ENCODE measurements at regions not wholly inside any gene's neighbourhood (a gene's known extent, or its start where the extent isn't known, plus 50 kb on each side); places are given as distances from the start of the nearest gene placed in this dataset.

GRCh38 chr7:131164025-131164925, 163.4 kb upstream of the MKLN1 start:
- Histone ChIP-seq H3K4me3 (ENCODE audit: low read depth, low read length) (no peak overlapping the region), H3K27me3 (ENCODE audit: control insufficient read depth, insufficient read depth, low read length) (no peaks in the 10 kb centered on the region), H3K36me3 (ENCODE audit: control insufficient read depth, insufficient read depth, low read length) (no peaks in the 10 kb centered on the region)
- TF ChIP-seq CTCF (IDR thresholded peaks at IDR 0.05; ENCODE audit: insufficient read depth, low read length, poor library complexity, severe bottlenecking): no peak
- peak; percentile 71 for DNase-seq (ENCODE audit: low read depth)

DNA sequence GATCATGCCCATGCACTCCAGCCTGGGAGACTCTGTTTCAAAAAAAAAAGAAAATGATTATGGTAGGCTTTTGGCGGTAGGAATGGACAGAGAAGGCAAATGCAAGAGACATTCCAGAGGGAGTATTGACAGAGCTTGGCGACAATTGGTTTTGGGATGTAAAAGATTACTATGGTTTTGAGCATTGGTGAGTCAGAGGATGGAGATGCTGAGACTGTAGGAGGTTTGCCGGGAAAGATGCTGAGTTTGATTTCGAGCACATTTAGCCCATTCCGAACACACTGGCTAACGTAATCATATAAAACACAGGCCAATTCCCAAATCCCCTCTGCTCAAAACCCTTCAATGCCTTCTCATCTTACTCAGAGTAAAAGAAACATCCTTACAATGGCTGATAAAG, 161.6 kb upstream of the MKLN1 start:
- Histone ChIP-seq H3K36me3 (ENCODE audit: control insufficient read depth, insufficient read depth, low read length) (no peaks in the 10 kb centered on the region), H3K4me3 (ENCODE audit: low read depth, low read length) (no peak overlapping the region), H3K27me3 (ENCODE audit: control insufficient read depth, insufficient read depth, low read length) (no peaks in the 10 kb centered on the region)
- TF ChIP-seq CTCF (IDR thresholded peaks at IDR 0.05; ENCODE audit: insufficient read depth, low read length, poor library complexity, severe bottlenecking): no peak
- no peak for DNase-seq (ENCODE audit: low read depth)

- TF ChIP-seq CTCF (IDR thresholded peaks at IDR 0.05; ENCODE audit: insufficient read depth, low read length, poor library complexity, severe bottlenecking): no peak
- Histone ChIP-seq H3K36me3 (ENCODE audit: control insufficient read depth, insufficient read depth, low read length) (no peaks in the 10 kb centered on the region), H3K27me3 (ENCODE audit: control insufficient read depth, insufficient read depth, low read length) (no peaks in the 10 kb centered on the region), H3K4me3 (ENCODE audit: low read depth, low read length) (no peak overlapping the region)
- no peak for DNase-seq (ENCODE audit: low read depth)
Measured at GRCh38 chr7:131170440-131171271, 157.0 kb upstream of the MKLN1 start.

DNA sequence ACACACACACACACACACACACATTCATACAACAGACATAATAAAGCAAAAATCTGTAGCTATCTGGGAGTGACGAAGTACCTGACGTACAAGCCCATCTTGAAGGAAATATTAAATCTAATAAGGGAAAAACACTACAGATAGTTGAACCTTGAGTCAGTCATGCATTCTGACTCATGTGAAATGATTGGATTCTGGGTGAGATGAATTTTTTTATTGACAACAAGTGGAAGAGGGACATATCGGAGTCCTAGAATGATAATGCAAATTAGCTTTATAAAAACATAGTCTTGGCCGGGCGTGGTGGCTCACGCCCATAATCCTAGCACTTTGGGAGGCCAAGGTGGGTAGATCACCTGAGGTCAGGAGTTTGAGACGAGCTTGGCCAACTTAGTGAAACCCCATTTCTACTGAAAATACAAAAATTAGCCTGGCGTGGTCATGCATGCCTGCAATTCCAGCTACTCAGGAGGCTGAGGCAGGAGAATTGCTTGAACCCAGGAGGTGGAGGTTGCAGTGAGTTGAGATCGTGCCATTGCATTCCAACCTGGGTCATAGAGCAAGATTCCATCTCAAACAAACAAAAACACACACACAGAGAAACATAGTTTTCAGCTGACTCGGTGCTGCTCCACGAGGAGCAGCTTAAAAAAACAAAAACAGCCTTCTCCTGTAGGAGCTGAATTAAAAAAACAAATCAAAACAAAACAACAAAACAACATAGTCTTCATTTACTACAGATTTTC, 154.4 kb upstream of the MKLN1 start:
- DNase-seq (ENCODE audit: low read depth): no peak

DNA sequence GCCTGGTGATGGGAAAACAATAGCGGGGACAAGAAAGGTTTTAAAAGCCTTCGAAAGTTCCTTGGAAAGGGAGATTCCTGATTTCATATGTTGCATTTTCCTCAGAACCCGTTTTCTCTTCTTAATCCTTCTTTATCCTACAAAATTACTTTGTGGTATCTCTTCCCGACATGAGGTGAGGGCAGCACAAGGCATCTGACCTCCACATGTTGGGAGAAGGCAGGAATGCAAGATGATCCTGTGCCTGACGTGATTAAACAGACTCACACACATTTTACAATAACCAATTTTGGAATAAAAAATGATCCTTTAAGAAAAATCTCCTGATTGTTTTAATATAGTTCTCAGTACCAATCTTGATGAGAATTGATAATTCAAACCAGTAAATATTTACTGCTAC, 153.3 kb upstream of the MKLN1 start:
- Histone ChIP-seq H3K36me3 (ENCODE audit: control insufficient read depth, insufficient read depth, low read length) (no peaks in the 10 kb centered on the region), H3K4me3 (ENCODE audit: low read depth, low read length) (no peak overlapping the region), H3K27me3 (ENCODE audit: control insufficient read depth, insufficient read depth, low read length) (no peaks in the 10 kb centered on the region)
- no peak for TF ChIP-seq CTCF (IDR thresholded peaks at IDR 0.05; ENCODE audit: insufficient read depth, low read length, poor library complexity, severe bottlenecking)
- DNase-seq (ENCODE audit: low read depth): no peak

More for the DNA sequence above, 154.4 kb upstream of the MKLN1 start:
- H3K36me3 ChIP-seq (ENCODE audit: control insufficient read depth, insufficient read depth, low read length): no peaks in the 10 kb centered on the region
- H3K4me3 ChIP-seq (ENCODE audit: low read depth, low read length): no peak overlapping the region
- TF ChIP-seq CTCF (IDR thresholded peaks at IDR 0.05; ENCODE audit: insufficient read depth, low read length, poor library complexity, severe bottlenecking): no peak
- H3K27me3 ChIP-seq (ENCODE audit: control insufficient read depth, insufficient read depth, low read length): no peaks in the 10 kb centered on the region

All from kidney epithelial cell (primary cell).